NCI-H146 treated with DMSO at 0.1 percent for 48 hours (cell line): ENCODE measurements at regions not wholly inside any gene's neighbourhood (a gene's known extent, or its start where the extent isn't known, plus 50 kb on each side); places are given as distances from the start of the nearest gene placed in this dataset.

Experiments
- DNase-seq: peaks from one replicate; lab custom pipeline; 2025; ENCODE audit not compliant: unreplicated experiment; lab: John Stamatoyannopoulos, UW

DNA sequence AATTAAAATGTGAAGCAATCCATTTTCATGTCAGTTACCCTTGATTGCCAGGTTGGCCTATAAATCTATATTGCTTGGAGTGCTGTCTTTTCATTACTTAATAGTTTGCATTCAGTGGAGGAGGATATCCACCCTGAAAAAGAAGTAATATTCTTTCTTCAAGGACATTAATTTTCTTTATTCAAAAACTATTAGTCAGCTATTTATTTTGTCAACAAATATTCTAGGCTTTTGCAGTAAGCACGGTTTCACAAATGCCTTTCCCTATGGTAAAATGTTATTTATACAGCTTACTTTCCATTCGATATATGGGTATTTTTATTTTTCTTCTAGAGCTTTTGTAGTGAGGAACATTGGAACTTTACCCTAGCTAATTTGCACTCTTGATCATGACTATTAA lies 1176.9 kb upstream of the NUDT12 start:
- no peak for DNase-seq

DNA sequence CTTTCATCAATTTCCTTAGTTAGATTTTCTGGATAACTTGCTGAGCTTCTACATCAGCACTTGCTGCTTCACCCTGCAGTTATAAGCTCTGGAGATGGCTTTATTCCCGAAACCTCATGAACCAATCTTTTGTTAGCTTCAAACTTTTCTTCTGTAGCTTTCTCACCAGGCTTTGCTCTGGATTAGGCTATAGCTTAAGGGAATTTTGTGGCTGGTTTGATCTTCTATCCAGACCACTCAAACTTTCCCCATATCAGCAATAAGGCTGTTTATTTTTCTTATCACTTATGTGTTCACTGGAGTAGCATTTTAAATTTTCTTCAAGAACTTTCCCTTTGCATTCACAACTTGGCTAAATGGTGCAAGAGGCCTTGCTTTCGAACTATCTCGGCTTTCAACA lies 1173.5 kb upstream of the NUDT12 start:
- DNase-seq: no peak

DNA sequence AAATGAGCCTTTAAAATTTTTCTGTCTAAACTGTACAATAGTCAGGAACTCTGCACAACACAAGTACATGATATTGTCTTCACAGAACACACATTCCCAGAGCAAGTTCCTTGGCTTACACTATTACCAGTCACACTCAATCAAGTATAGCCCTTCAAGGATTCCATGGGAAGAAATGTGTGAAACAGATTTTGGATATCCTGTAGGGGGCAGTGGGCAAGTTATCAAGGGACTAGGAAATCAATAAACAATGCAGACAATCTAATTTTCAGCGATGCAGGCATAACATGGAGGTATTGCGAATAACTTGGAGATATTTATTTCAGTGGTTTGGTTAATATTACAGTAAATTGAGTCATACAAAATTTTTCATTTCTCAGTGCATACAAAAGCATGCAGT lies 1171.5 kb upstream of the NUDT12 start:
- DNase-seq: no peak

DNA sequence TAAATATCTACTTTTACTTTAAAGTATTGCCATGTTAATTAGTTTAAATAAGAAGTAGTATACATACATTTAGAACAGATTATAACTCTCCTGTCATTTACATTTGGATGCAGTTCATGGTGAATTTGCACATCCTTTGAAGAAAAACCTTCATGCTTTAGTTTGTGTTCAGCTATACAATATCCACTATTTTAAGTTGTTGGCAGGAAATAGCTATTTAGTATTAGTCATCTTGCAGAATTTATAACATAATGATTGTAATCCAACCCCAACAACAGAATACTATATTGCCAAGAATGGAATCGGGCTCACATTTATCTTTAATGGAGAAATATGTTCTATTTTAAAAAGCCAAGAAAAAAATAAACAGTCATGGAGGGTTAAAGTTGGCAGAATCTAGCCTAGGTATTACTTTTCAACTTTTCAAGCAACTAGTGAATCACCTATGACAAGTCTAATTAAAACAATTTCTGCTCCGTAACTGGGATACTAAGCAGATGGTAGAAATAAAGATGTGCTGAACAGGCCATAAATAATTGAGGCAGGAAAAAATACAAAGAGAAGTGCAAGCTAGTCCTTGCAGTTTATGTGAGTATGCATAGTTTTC lies 1170.6 kb upstream of the NUDT12 start:
- DNase-seq: no peak

DNA sequence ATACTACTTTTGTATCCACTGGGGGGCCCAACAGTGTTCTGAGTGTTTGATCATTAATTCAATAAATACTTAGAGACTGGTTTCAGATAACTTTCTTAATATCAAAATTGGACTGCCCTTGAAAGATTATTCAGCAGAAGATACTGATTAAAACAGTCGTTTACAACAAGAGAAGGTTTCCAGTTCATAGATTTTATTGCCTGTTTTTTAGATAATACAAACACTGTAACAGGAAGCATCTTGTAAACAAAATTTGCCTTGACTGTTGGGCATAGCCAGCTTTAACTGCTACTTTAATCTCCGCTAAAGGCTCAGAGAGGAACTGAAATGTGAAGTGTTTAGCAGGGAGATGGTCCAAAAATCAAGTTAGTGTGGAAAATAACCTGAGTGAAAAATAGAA lies 1168.7 kb upstream of the NUDT12 start:
- no peak for DNase-seq

DNA sequence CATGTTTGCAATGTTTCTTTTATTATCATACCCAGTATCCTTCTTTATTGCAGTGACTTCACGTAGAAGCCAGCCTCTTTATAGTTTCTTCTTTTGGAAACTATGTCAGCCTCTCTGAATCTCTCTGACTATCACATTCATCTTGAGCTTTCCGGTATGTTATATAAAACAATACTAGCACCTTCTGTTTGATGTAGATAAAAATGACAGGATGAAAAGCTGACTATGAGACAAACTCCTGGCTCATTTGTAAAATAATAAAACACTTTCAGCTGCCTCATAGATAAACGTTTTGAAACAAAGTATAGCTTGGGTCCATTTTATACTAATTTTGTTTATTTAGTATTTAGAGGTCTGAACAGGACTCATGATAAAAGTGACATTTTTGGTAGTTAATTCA lies 1145.4 kb upstream of the NUDT12 start:
- DNase-seq: no peak

DNA sequence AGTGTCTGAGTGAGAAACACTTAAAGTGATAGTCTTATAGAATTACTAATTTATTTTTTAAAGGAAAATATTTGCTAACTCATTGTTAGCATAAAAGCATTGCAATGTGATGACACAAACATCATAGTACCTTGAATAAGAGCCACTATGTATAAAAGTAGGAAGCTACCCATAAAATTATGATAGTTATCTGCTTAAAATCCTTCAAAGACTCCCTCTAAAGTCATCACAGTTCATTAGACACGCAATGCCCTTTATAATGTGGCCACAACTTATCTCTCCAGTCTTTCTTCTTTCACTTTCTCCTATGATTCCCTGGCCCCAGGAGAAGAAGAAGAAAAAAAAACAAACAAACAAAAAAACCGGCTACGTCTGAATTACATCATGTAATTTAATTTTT lies 1144.0 kb upstream of the NUDT12 start:
- DNase-seq: no peak

DNA sequence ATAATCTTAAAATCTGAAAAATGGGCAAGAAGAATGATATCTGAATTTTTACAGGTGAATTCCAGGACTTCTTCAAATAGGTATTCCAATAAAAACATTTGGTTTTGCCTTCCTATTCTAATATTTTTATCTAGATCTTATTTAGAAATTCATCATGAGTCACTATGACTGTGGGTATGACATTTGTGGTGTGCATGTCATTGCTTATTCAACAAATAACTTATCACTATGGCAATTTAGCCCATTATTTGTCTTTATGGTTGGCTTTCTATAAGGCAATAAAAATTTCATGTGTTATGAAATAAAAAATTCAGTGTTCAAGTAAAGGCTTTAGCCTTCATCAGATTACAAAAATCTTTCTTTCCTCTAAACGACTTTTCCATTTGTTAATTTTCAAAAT lies 1139.6 kb upstream of the NUDT12 start:
- no peak for DNase-seq

DNA sequence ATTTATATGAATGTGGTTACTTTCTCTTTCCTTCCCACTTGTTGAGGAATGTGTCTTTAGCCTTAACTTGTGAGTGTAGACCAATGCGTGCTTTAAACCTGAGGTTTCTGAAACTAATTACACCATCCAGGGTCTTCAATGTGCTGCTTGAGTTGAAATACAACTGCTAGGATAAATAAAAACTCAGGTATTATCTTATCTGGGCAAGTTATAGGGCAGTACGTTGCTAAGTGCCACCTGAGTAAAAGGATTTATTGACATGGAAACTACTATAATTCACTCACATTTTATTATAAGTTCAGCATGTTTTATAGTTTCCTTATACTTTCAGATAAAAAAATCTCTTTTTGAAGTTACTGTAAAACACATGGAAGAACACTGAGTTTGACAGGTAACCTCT lies 1136.8 kb upstream of the NUDT12 start:
- no peak for DNase-seq

DNA sequence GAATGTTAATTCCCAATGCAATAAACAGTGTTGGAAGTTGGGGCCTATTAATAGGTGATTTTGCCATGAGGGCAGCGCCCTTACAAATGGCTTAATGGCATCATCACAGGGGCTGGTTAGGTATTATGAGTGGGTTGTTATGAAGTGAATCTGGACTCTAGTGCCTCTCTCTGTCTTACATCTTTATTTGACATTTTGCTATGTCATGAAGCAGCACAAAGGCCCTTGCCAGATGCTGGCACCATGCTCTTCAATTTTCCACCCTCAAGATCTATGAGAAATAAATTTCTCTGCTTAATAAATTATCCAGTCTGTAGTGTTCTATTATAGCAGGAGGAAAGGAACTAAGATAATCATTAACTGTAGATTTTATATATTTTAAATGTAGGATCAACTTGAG lies 1098.7 kb upstream of the NUDT12 start:
- DNase-seq: no peak

DNA sequence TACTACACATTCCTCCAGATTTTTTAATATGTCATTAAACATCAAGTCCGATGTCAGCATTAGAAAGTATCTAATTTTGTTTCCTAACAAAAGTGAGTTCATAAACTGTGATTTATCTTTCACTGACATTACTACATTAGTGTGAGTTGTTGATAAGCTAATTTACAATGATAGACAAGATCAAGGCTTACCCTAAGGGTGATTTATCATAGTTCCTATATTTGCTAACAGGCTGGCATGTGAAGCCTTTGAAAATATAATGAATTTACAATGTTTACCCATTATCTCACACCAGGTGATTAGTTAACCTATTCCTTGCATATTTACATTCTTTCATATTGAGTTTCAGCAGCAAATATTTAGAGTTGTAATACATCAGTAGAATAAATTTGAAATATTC lies 1096.9 kb upstream of the NUDT12 start:
- DNase-seq: peak; percentile 17

DNA sequence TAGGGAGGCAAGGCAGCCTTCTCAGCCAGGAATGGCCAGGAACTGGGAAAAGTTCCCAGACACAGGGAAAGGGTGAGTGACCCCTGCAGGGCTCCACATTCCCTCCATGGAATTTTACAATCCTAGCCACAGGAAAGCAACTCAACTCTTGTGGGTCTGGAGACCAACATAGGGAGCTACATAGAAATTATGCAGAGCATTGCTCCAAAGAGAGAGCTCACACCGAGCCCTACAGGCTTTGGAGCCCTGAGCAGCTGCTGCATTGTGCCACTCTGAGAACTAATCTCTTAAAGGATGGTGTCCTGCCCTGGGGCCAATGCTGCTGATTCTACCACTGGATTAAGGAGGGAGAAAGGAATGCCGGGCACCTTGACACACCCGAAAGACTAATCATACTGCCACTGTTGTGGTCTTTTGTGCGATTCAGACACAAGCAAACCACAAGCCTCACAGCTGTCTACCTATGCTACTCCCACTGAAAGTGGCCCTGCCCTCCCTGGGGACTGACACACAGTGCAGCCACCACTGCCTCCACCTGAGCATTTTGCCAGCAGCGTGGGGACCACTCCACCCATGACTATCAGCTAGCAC lies 1089.8 kb upstream of the NUDT12 start:
- no peak for DNase-seq

DNA sequence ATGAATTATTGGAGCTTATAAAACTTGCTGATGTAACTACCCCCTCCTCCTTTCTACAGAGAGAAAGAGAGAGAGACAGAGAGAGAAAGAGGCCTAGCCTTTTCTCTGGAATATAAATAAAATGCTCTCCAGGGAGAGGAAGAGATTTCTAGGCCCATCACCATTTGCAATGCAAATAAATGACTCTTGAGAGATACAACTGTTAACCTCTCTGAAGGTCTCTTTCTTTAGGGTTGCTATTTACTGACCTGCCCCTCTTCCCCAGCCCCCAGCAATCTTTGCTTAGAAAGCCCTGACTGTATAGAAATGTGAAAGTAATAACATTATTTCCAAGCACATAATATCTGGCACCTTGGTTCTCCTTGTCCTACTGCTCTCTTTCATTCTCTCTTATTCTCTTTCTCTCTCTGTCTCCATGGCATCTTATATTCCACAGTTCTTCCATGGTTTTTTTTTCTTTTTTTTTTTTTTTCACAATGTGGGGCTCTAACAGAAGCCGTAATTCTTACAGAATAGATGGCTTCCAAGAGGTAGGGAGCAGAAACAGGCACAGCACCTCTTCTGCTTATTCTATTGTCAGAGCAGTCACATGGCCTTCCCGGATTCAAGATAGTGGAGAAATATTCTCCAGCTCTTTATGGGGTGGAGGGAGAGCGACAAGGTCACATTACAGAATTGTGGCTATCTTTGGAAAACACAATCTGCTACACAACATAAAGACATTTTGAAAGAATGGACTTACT lies 1087.9 kb upstream of the NUDT12 start:
- no peak for DNase-seq

DNA sequence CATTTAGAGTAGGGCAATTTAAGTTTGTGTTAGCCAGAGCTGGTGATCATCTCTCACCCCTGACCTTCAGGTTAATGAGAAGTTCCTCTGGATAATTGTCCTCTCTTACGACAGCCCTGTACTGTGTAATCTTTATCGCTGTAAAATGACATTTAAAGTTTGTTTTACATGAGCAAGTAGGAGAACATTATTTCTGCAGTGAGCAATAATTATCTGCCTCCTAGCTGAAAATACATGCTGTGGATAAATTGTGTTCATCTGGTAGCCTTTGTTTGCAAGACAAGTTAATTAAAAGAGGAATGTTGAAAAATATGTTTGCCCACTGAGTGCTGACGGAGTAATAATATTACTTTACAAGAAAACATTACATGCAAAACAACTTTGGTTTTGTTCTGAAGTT lies 1083.8 kb upstream of the NUDT12 start:
- no peak for DNase-seq

DNA sequence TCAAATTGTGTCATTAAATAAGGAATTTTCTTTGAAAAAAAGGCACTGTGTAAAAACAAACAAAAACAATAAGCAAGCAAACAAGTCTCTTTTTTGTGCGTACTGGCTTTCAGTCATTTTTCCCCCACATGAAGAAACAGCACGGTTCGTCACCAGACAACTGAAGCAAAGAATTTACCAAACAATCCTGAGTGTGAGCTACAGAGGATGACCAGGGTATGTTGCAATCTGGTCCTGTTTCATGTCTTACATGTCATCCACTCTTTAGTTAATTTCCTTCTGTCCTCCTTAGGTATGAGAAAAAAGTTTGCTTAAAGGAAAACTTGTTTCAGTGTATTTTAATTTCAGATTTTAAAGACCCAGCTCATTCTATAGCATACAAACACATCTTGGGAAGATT lies 1080.7 kb upstream of the NUDT12 start:
- DNase-seq: no peak

DNA sequence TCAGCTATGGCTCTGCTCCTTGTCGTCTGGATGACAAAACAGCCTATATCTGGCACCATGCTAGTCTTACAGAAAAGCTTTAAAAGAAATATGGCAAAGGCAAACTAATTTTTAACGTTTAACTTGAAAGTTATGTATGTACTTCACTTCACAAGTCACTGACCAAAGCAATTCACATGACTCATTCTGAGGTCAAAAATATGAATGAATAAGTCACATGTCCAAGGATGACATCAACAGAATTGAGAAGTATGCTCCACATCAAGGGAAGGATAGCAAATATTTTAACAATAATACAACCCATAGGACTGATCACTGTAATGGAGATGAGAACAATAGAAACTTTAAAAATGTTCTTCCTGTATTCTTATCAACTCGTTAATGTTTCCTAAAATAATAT lies 1072.6 kb upstream of the NUDT12 start:
- DNase-seq: no peak

DNA sequence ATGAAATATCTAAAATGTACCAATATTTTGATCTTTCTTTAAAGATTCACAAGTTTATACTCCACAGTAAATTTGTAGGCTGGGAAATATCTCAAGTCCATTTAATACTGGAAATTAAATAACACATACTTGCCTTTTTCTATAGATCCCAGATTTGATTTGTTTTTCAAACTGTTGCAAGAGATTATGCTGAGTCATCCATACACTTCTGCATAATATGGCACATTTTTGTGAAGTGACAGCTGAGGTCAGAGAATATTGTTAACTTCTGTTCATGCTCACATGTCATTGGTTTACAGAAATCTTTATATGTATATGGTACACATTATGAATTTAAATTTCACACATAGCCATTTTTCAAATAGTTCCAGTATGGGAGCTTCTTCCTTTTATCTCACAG lies 1066.3 kb upstream of the NUDT12 start:
- DNase-seq: no peak

DNA sequence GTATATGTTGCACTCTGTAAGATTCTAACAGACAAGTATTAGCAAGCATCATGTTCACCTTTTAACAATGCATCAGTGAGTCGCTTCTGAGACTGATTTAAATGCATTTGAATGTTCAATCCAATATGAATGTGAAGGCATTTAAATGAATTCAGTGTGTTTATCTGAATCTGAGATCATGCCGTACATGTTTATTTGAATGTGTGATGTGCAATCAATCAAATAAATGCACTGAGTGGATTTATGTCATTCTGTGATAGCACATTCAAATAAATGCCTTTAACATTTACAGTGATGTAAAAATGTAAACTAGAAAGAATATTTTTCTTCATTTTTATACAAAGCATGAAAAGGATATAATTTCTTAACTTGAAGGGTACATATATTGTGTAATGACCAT lies 1063.5 kb upstream of the NUDT12 start:
- DNase-seq: no peak

DNA sequence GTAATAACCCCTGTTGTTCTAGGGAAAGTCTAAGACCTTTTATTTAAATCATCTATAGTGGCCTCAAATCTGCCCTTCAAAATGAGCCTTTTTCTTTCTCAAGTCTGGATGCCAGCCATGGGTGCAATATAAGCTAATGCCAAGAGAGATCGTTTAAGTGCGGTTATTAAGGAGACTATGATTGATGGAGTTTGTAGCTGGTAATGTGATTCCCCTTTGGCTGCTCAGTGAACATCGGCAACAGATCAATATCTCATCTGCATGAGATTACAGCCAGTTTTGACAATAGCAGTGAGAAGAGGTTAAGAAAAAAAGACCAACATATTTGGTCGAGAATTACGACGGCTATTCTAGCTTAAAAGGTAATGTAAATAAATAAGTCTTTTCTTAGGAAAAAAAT lies 1049.4 kb upstream of the NUDT12 start:
- DNase-seq: peak; percentile 92

DNA sequence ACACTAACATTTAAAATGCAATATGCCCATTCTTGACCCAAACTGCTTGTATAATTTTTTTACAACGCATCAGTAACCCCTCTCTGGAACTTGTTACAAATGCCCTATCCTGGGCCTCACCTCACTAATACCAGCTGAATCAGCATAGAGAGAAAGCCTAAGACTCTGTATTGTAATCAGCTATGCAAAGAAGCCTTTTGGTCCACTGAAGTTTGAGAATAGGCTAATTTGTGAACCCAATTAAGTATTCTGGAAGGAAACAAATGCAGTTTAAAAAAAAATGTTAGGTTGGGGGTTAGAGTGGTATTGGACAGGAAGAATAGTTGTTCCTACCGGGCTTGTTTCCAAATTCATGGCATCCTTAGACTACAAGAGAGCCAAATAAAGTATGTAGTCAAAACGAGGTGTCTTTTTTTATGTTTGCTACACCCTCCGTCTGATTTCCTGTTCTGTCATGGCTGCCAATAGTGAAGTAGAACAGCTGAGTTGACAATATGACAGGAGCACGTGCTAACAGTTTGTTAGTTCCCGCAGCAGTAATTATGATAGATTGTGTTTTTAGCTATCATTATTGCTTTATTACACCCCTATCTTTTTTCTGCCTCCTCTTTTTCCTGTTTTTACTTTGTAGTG lies 1048.7 kb upstream of the NUDT12 start:
- DNase-seq: peak; percentile 24

DNA sequence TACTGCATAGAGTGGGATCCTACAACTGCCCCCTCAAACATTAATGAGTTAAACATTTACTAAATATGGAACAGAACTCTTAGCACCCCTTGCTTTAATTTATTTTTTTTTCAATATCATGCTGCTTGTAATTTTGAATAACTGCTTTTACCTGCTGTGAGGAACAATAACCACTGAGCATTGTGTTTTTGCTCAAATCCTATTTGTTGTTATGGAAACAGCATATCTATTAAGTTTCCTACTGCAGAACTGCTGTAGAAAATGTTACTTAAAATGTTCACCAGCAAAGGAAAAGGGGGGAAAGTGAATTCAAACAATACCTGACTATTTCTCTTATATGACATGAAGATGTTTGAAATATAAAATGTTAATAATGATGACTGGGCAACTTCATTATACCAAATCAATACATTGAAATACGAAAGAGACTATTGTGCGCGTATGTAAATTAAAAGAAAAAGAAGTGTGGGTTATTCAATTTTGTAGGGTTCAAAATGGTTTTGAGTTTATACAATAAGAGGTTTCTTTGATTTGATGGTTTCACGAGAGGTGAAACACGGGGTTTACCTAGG lies 1043.8 kb upstream of the NUDT12 start:
- DNase-seq: peak; percentile 21

DNA sequence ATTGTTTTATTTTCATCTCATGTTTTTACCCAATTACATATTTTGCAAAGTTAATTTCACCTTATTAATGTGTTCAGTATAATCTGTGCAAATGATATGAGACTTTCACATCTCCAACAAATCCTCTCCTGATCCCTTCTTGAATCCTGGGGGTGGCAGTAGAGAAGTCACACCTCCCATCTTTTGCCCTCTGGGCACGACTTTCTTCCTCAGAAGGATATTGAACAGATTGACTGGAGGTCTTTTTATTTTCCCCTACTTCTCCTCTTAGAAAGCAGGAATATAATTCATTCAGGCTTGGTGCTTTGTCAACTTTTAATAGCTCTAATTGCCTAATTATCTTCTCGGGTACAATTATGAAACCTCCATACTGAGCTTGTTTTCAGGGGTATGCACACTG lies 1037.1 kb upstream of the NUDT12 start:
- DNase-seq: no peak
